NB4 (cell line): ENCODE measurements at regions not wholly inside any gene's neighbourhood (a gene's known extent, or its start where the extent isn't known, plus 50 kb on each side); places are given as distances from the start of the nearest gene placed in this dataset.

Experiments used
- POLR2A ChIP-seq: IDR thresholded peaks from 2 replicates; pipeline ENCODE4 v1.6.1; 2011; ENCODE audit warnings: mild to moderate bottlenecking; ENCODE audit not compliant: insufficient read length; ENCODE audit errors: extremely low read depth
- TF ChIP-seq, protein P1 (sequence below): IDR thresholded peaks from one replicate; pipeline ENCODE4 v1.5.1; 2012; ENCODE audit warnings: low read depth, low read length

DNA sequence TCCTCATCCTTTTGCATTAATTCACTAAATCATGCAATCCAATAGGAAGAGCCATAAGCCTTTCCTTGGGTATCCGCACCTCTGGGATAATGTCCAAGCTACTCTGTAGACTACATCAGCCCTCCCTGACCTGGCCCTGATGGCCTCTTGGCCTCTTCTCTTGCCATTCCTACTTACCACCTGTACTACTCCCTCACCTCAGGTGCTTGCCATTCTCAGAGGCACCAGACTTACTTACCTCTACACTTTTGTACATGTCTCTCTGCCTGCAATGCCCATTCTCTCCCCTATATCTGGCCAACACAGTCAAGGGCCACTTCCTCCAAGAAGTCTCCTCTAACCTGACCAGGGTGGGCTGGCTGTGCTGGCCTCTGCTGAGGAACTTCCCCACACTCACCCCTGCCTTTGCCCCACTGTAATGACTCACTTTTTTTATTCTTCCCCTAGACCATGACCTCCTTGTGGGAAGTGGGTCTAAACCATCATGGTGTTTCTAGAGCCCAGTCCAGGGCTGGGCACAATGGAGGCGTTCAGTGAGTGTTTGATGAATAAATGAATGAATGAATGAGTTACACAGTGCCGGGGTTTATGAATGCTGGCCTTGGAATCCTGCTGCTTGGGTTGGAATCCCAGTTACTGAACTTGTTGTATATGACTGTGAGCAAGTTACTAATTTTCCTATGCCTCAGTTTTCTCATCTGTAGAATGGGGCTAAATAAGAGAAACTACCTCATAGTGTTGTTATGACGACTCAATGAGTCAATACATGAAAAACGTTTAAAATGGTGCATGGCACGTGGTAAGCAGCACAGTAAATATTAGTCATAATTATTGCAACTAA is 179.8 kb downstream of the FOXD2 start:
- TF ChIP-seq POLR2A, result no peak
- TF ChIP-seq, protein P1, sequence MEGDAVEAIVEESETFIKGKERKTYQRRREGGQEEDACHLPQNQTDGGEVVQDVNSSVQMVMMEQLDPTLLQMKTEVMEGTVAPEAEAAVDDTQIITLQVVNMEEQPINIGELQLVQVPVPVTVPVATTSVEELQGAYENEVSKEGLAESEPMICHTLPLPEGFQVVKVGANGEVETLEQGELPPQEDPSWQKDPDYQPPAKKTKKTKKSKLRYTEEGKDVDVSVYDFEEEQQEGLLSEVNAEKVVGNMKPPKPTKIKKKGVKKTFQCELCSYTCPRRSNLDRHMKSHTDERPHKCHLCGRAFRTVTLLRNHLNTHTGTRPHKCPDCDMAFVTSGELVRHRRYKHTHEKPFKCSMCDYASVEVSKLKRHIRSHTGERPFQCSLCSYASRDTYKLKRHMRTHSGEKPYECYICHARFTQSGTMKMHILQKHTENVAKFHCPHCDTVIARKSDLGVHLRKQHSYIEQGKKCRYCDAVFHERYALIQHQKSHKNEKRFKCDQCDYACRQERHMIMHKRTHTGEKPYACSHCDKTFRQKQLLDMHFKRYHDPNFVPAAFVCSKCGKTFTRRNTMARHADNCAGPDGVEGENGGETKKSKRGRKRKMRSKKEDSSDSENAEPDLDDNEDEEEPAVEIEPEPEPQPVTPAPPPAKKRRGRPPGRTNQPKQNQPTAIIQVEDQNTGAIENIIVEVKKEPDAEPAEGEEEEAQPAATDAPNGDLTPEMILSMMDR, result no peak
